HepG2 (cell line): ENCODE measurements at regions not wholly inside any gene's neighbourhood (a gene's known extent, or its start where the extent isn't known, plus 50 kb on each side); places are given as distances from the start of the nearest gene placed in this dataset.
A peak's percentile ranks its signal among the peaks of the same experiment; 100 is the strongest.

Experiments used
- ATF2 ChIP-seq: sonication (generic); formaldehyde crosslinking; IDR thresholded peaks from 2 replicates; pipeline ENCODE4 v1.4.0; 2020; ENCODE audit warnings: missing genetic modification reagents
- CEBPB ChIP-seq: IDR thresholded peaks from 2 replicates; pipeline ENCODE4 v1.6.1; 2011; ENCODE audit warnings: low read depth, low read length, improper control_type of control experiment, borderline replicate concordance
- FIP1L1 ChIP-seq: fragments of 200-400 bp; formaldehyde crosslinking; IDR thresholded peaks from 2 replicates; pipeline ENCODE4 v1.6.1; 2018; ENCODE audit warnings: low read depth, mild to moderate bottlenecking, low read length, moderate library complexity, borderline replicate concordance; ENCODE audit not compliant: insufficient read depth
- HNRNPUL1 ChIP-seq: fragments of 200-400 bp; formaldehyde crosslinking; IDR thresholded peaks from 2 replicates; pipeline ENCODE4 v1.6.1; 2017; ENCODE audit warnings: low read depth, mild to moderate bottlenecking, low read length, moderate library complexity
- MIXL1 ChIP-seq: IDR thresholded peaks from 2 replicates; pipeline ENCODE4 v1.6.1; 2016
- PCBP1 ChIP-seq: fragments of 200-400 bp; formaldehyde crosslinking; IDR thresholded peaks from 2 replicates; pipeline ENCODE4 v1.6.1; 2017; ENCODE audit warnings: mild to moderate bottlenecking, low read depth, low read length, borderline replicate concordance
- PRDM10 ChIP-seq: sonication (generic); formaldehyde crosslinking; IDR thresholded peaks from 2 replicates; pipeline ENCODE4 v1.4.0; 2020; ENCODE audit warnings: low read depth, missing genetic modification reagents
- RCOR2 ChIP-seq: IDR thresholded peaks from 2 replicates; pipeline ENCODE4 v1.6.1; 2016; ENCODE audit warnings: missing biosample characterization, missing genetic modification reagents
- TARDBP ChIP-seq: sonication (generic); formaldehyde crosslinking; IDR thresholded peaks from 2 replicates; pipeline ENCODE4 v1.8.0; 2022; ENCODE audit warnings: mild to moderate bottlenecking, missing genetic modification reagents
- ZNF33A ChIP-seq: sonication (generic); formaldehyde crosslinking; IDR thresholded peaks from 2 replicates; pipeline ENCODE4 v1.5.1; 2020; ENCODE audit warnings: missing genetic modification reagents, mild to moderate bottlenecking, moderate library complexity, borderline replicate concordance
- ZNF431 ChIP-seq: sonication (generic); formaldehyde crosslinking; IDR thresholded peaks from 2 replicates; pipeline ENCODE4 v1.9.0; 2022; ENCODE audit warnings: missing genetic modification reagents, low read depth, mild to moderate bottlenecking, borderline replicate concordance
- ZNF563 ChIP-seq: sonication (generic); formaldehyde crosslinking; IDR thresholded peaks from 2 replicates; pipeline ENCODE4 v1.8.0; 2022; ENCODE audit warnings: mild to moderate bottlenecking, moderate library complexity, missing genetic modification reagents
- ZNF713 ChIP-seq: sonication (generic); formaldehyde crosslinking; IDR thresholded peaks from 2 replicates; pipeline ENCODE4 v1.4.0; 2020; ENCODE audit warnings: mild to moderate bottlenecking, missing genetic modification reagents
- ZNF746 ChIP-seq: sonication (generic); formaldehyde crosslinking; IDR thresholded peaks from 2 replicates; pipeline ENCODE4 v1.8.0; 2022; ENCODE audit warnings: mild to moderate bottlenecking, missing genetic modification reagents
- ZNF75D ChIP-seq: sonication (generic); formaldehyde crosslinking; IDR thresholded peaks from 2 replicates; pipeline ENCODE4 v1.8.1; 2023; ENCODE audit warnings: missing genetic modification reagents, mild to moderate bottlenecking, borderline replicate concordance
- ZNF782 ChIP-seq: sonication (generic); formaldehyde crosslinking; IDR thresholded peaks from 2 replicates; pipeline ENCODE4 v1.4.0; 2020; ENCODE audit warnings: missing genetic modification reagents, mild to moderate bottlenecking, borderline replicate concordance
- TF ChIP-seq, protein P1 (sequence below): sonication (generic); formaldehyde crosslinking; IDR thresholded peaks from 2 replicates; pipeline ENCODE4 v1.5.0; 2020; ENCODE audit warnings: missing genetic modification reagents, mild to moderate bottlenecking, borderline replicate concordance
- TF ChIP-seq, protein P2 (sequence below): sonication (generic); formaldehyde crosslinking; IDR thresholded peaks from 2 replicates; pipeline ENCODE4 v1.9.0; 2021; ENCODE audit warnings: missing genetic modification reagents, borderline replicate concordance
- TF ChIP-seq, protein P3 (sequence below): sonication (generic); formaldehyde crosslinking; IDR thresholded peaks from 2 replicates; pipeline ENCODE4 v1.5.0; 2020; ENCODE audit warnings: missing genetic modification reagents

- no peak for TF ChIP-seq FIP1L1
- no peak for TF ChIP-seq ATF2 (CRISPR knock-in tag)
- TF ChIP-seq ZNF431 (CRISPR knock-in tag) = no peak
- peak; percentile 84 for TF ChIP-seq ZNF746 (CRISPR knock-in tag)
- TF ChIP-seq PRDM10 (CRISPR knock-in tag) = peak; percentile 77; the same call in 1 of the 2 replicates
- TF ChIP-seq ZNF75D (CRISPR knock-in tag) = no peak
- TF ChIP-seq, protein P1, sequence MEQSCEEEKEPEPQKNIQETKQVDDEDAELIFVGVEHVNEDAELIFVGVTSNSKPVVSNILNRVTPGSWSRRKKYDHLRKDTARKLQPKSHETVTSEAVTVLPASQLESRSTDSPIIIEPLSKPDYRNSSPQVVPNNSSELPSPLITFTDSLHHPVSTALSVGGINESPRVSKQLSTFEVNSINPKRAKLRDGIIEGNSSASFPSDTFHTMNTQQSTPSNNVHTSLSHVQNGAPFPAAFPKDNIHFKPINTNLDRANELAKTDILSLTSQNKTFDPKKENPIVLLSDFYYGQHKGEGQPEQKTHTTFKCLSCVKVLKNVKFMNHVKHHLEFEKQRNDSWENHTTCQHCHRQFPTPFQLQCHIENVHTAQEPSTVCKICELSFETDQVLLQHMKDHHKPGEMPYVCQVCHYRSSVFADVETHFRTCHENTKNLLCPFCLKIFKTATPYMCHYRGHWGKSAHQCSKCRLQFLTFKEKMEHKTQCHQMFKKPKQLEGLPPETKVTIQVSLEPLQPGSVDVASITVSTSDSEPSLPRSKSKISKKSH (CRISPR knock-in tag) = no peak
- TF ChIP-seq ZNF782 (CRISPR knock-in tag) = no peak
- peak; percentile 27; the same call in 1 of the 2 replicates for TF ChIP-seq ZNF33A (CRISPR knock-in tag)
- no peak for TF ChIP-seq CEBPB
- TF ChIP-seq RCOR2 = peak; percentile 94
- TF ChIP-seq, protein P2, sequence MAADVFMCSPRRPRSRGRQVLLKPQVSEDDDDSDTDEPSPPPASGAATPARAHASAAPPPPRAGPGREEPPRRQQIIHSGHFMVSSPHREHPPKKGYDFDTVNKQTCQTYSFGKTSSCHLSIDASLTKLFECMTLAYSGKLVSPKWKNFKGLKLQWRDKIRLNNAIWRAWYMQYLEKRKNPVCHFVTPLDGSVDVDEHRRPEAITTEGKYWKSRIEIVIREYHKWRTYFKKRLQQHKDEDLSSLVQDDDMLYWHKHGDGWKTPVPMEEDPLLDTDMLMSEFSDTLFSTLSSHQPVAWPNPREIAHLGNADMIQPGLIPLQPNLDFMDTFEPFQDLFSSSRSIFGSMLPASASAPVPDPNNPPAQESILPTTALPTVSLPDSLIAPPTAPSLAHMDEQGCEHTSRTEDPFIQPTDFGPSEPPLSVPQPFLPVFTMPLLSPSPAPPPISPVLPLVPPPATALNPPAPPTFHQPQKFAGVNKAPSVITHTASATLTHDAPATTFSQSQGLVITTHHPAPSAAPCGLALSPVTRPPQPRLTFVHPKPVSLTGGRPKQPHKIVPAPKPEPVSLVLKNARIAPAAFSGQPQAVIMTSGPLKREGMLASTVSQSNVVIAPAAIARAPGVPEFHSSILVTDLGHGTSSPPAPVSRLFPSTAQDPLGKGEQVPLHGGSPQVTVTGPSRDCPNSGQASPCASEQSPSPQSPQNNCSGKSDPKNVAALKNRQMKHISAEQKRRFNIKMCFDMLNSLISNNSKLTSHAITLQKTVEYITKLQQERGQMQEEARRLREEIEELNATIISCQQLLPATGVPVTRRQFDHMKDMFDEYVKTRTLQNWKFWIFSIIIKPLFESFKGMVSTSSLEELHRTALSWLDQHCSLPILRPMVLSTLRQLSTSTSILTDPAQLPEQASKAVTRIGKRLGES (CRISPR knock-in tag) = 0 out of 2 replicates have a peak, but pooled peaks have one; percentile 68
- no peak for TF ChIP-seq ZNF713
- TF ChIP-seq ZNF563 (CRISPR knock-in tag) = no peak
- TF ChIP-seq, protein P3, sequence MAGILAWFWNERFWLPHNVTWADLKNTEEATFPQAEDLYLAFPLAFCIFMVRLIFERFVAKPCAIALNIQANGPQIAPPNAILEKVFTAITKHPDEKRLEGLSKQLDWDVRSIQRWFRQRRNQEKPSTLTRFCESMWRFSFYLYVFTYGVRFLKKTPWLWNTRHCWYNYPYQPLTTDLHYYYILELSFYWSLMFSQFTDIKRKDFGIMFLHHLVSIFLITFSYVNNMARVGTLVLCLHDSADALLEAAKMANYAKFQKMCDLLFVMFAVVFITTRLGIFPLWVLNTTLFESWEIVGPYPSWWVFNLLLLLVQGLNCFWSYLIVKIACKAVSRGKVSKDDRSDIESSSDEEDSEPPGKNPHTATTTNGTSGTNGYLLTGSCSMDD (CRISPR knock-in tag) = no peak
- TF ChIP-seq PCBP1 = no peak
- TF ChIP-seq HNRNPUL1 = no peak
- peak; percentile 60; the same call in 1 of the 2 replicates for TF ChIP-seq MIXL1 (CRISPR knock-in tag)
- TF ChIP-seq TARDBP (CRISPR knock-in tag) = peak; percentile 81
These were observed 265.9 kb downstream of the SOX9 start (continued) for GRCh38 chr17:72386619-72387237.
